ENCODE measurements at regions not wholly inside any gene's neighbourhood (a gene's known extent, or its start where the extent isn't known, plus 50 kb on each side); places are given as distances from the start of the nearest gene placed in this dataset.

DNA sequence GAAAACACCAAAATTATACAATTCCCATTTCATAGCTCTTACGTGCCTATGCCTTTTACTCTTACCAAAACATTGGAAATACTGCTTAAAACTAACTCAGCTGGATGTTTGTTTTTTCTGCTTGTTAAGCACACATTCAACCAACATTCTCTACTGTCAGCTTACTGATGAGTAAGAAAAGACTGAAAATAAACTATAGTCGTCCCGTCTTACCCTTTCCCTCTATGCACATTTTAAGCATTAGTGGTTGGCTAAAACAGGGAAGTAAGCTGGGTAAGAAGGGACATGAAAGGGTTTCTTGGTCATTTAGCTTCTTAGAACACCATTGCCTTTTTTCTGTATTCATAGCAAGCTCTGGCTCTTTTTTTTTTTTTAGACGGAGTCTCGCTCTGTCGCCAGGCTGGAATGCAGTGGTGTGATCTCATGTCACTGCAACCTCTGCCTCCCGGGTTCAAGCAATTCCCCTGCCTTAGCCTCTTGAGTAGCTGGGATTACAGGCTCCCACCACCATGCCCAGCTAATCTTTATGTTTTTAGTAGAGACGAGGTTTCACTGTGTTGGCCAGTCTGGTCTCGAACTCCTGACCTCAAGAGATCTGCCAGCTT lies 232.1 kb upstream of the PCSK5 start:
- TF ChIP-seq, protein P1, sequence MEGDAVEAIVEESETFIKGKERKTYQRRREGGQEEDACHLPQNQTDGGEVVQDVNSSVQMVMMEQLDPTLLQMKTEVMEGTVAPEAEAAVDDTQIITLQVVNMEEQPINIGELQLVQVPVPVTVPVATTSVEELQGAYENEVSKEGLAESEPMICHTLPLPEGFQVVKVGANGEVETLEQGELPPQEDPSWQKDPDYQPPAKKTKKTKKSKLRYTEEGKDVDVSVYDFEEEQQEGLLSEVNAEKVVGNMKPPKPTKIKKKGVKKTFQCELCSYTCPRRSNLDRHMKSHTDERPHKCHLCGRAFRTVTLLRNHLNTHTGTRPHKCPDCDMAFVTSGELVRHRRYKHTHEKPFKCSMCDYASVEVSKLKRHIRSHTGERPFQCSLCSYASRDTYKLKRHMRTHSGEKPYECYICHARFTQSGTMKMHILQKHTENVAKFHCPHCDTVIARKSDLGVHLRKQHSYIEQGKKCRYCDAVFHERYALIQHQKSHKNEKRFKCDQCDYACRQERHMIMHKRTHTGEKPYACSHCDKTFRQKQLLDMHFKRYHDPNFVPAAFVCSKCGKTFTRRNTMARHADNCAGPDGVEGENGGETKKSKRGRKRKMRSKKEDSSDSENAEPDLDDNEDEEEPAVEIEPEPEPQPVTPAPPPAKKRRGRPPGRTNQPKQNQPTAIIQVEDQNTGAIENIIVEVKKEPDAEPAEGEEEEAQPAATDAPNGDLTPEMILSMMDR (IDR thresholded peaks at IDR 0.05; ENCODE audit: low read depth, low read length, missing input control) = no peak
- TF ChIP-seq RAD21 (IDR thresholded peaks at IDR 0.05) = no peak
- no peak for TF ChIP-seq TAF1 (conservative IDR thresholded peaks at IDR 0.05)
- no peak for TF ChIP-seq EGR1 (IDR thresholded peaks at IDR 0.05; ENCODE audit: low read depth in 2 of 2)

Data from liver (tissue), 3 donors.